Endothelial cell of umbilical vein (primary cell): ENCODE measurements at regions not wholly inside any gene's neighbourhood (a gene's known extent, or its start where the extent isn't known, plus 50 kb on each side); places are given as distances from the start of the nearest gene placed in this dataset.
"Not testable (repeated sequence)": the region's sequence is repeated elsewhere in the genome, so short reads cannot be mapped to it uniquely, and the experiment has no call there.

Experiments used
- BruUV-seq: library from RNA; stranded (reverse); fragments of 400-500 nt; replicated peaks from 2 replicates; lab custom pipeline; 2021; lab: Mats Ljungman, UMichigan
- CTCF ChIA-PET: fragments of 300-600, 350-600 bp; sonication (Branson Sonifier 250); formaldehyde crosslinking; loops from one replicate; lab custom pipeline; 2021; ENCODE audit warnings: antibody characterized with exemption, inconsistent platforms; lab: Charles Lee
- POLR2A ChIA-PET: fragments of 300-600, 350-600 bp; sonication (Branson Sonifier 250); formaldehyde crosslinking; loops from one replicate; lab custom pipeline; 2021; ENCODE audit warnings: antibody characterized with exemption, inconsistent platforms; lab: Charles Lee
- DNase-seq: peaks from one replicate; pipeline ENCODE4 v3.0.0-alpha.2; 2011; ENCODE audit warnings: low read depth, low spot score
- FAIRE-seq: peaks from 2 replicates; lab custom pipeline; 2011; peaks lifted over from hg19 to GRCh38; lab: Jason Lieb, UNC
- H2AFZ ChIP-seq: 2 replicates; pipeline ENCODE4 v1.6.0; 2012; ENCODE audit warnings: low read depth, low read length, control low read depth, inconsistent platforms
- H3K27ac ChIP-seq: 2 replicates; pipeline ENCODE4 v1.5.1; 2011; ENCODE audit warnings: low read depth, mild to moderate bottlenecking, control low read depth, low read length, moderate library complexity; ENCODE audit not compliant: insufficient read depth
- H3K27me3 ChIP-seq, 2 experiments: 2 replicates each; pipeline versions ENCODE4 v1.6.0 to v1.6.1; 2011; ENCODE audit warnings: low read length in 2 of 2, mixed read lengths in 1 of 2; ENCODE audit not compliant: control insufficient read depth in 2 of 2, insufficient read depth in 2 of 2
- H3K36me3 ChIP-seq, 2 experiments: 2 replicates in 1 of 2; 3 replicates in 1 of 2; pipeline ENCODE4 v1.5.1; 2011; ENCODE audit warnings: low read length in 2 of 2, mild to moderate bottlenecking in 1 of 2, moderate library complexity in 1 of 2; ENCODE audit not compliant: control insufficient read depth in 2 of 2, insufficient read depth in 2 of 2; ENCODE audit errors: extremely low read depth in 1 of 2
- H3K4me1 ChIP-seq: 3 replicates; pipeline ENCODE4 v1.5.1; 2011; ENCODE audit warnings: mild to moderate bottlenecking, low read length; ENCODE audit not compliant: control insufficient read depth, insufficient read depth; ENCODE audit errors: extremely low read depth
- H3K4me2 ChIP-seq: 2 replicates; pipeline ENCODE4 v1.6.1; 2011; ENCODE audit warnings: low read length, control low read depth, mixed read lengths; ENCODE audit not compliant: insufficient read depth
- H3K4me3 ChIP-seq, 3 experiments: fragments of 200-600 bp in 1 of 3; sonication (generic), shearing (Covaris generic) in 1 of 3; replicated peaks in 1 of 3; 2 replicates each; pipeline ENCODE4 v1.5.1; 2011 to 2016; ENCODE audit warnings: control low read depth in 3 of 3, low read length in 3 of 3, mild to moderate bottlenecking in 2 of 3, inconsistent platforms in 1 of 3, low read depth in 1 of 3, moderate library complexity in 1 of 3; ENCODE audit not compliant: insufficient read depth in 1 of 3
- H3K79me2 ChIP-seq: 2 replicates; pipeline ENCODE4 v1.6.0; 2012; ENCODE audit warnings: low read length, inconsistent platforms; ENCODE audit not compliant: control insufficient read depth, insufficient read depth
- H3K9ac ChIP-seq: replicated peaks from 2 replicates; pipeline ENCODE3; 2011; ENCODE audit warnings: low read length, control low read depth; ENCODE audit not compliant: insufficient read depth; ENCODE audit errors: extremely low read depth
- H3K9me1 ChIP-seq: replicated peaks from 3 replicates; pipeline ENCODE4 v1.6.0; 2011; ENCODE audit warnings: mild to moderate bottlenecking, low read length; ENCODE audit not compliant: control insufficient read depth, insufficient read depth; ENCODE audit errors: extremely low read depth
- H3K9me3 ChIP-seq: replicated peaks from 2 replicates; pipeline ENCODE4 v1.5.1; 2012; ENCODE audit warnings: low read length, inconsistent platforms; ENCODE audit not compliant: control insufficient read depth, insufficient read depth
- H4K20me1 ChIP-seq: replicated peaks from 2 replicates; pipeline ENCODE3; 2011; ENCODE audit warnings: mild to moderate bottlenecking, low read length; ENCODE audit not compliant: control insufficient read depth, insufficient read depth; ENCODE audit errors: extremely low read depth
- EZH2 ChIP-seq: IDR thresholded peaks from 2 replicates; pipeline ENCODE4 v1.6.1; 2012; ENCODE audit warnings: borderline replicate concordance, low read depth, mild to moderate bottlenecking, moderate library complexity, low read length, inconsistent platforms; ENCODE audit not compliant: severe bottlenecking
- FOS ChIP-seq: IDR thresholded peaks from 2 replicates; pipeline ENCODE4 v1.6.1; 2011; ENCODE audit warnings: mild to moderate bottlenecking, low read length, moderate library complexity, borderline replicate concordance; ENCODE audit not compliant: insufficient read depth
- GATA2 ChIP-seq: IDR thresholded peaks from 2 replicates; pipeline ENCODE4 v1.7.0; 2011; ENCODE audit warnings: low read depth, mild to moderate bottlenecking, moderate library complexity, mixed read lengths, low read length; ENCODE audit not compliant: insufficient read length, insufficient read depth
- JUN ChIP-seq: IDR thresholded peaks from 2 replicates; pipeline ENCODE4 v1.6.1; 2011; ENCODE audit warnings: borderline replicate concordance, low read depth; ENCODE audit not compliant: insufficient read length, insufficient read depth
- MYC ChIP-seq: IDR thresholded peaks from one replicate; pipeline ENCODE4 v1.6.1; 2011; ENCODE audit warnings: mild to moderate bottlenecking, low read depth, low read length
- POLR2A ChIP-seq: IDR thresholded peaks from 2 replicates; pipeline ENCODE4 v1.6.1; 2012; ENCODE audit warnings: low read depth, mild to moderate bottlenecking, control low read depth, low read length
- POLR2AphosphoS5 ChIP-seq: IDR thresholded peaks from 2 replicates; pipeline ENCODE4 v1.6.1; 2012; ENCODE audit warnings: low read depth, mild to moderate bottlenecking, control low read depth, low read length, moderate library complexity; ENCODE audit not compliant: insufficient read depth
- dilution Hi-C: fragments of 300-500 bp; cut with MboI; formaldehyde crosslinking; loops from one replicate; pipeline ENCODE4 v1.15.0; 2019; ENCODE audit warnings: low sequenced_read_pairs; ENCODE audit not compliant: extremely low pct_ligation_motif_present
- intact Hi-C: fragments of 100-400 bp; cut with micrococcal nuclease; formaldehyde crosslinking; loops from one replicate; pipeline ENCODE4 v1.10.0; 2022
- TF ChIP-seq, protein P1 (sequence below), 2 donors: IDR thresholded peaks; 1 replicate in 1 of 2; 2 replicates in 1 of 2; pipeline ENCODE4 v1.5.1; 2011; ENCODE audit warnings: low read length in 2 of 2, mild to moderate bottlenecking in 2 of 2, moderate library complexity in 2 of 2, control low read depth in 1 of 2, inconsistent platforms in 1 of 2, low read depth in 1 of 2; ENCODE audit not compliant: insufficient read depth in 1 of 2; ENCODE audit errors: extremely low read depth in 1 of 2
- TF ChIP-seq, protein P2 (sequence below): IDR thresholded peaks from 2 replicates; pipeline ENCODE4 v1.6.1; 2011; ENCODE audit not compliant: insufficient read depth, insufficient read length

DNA sequence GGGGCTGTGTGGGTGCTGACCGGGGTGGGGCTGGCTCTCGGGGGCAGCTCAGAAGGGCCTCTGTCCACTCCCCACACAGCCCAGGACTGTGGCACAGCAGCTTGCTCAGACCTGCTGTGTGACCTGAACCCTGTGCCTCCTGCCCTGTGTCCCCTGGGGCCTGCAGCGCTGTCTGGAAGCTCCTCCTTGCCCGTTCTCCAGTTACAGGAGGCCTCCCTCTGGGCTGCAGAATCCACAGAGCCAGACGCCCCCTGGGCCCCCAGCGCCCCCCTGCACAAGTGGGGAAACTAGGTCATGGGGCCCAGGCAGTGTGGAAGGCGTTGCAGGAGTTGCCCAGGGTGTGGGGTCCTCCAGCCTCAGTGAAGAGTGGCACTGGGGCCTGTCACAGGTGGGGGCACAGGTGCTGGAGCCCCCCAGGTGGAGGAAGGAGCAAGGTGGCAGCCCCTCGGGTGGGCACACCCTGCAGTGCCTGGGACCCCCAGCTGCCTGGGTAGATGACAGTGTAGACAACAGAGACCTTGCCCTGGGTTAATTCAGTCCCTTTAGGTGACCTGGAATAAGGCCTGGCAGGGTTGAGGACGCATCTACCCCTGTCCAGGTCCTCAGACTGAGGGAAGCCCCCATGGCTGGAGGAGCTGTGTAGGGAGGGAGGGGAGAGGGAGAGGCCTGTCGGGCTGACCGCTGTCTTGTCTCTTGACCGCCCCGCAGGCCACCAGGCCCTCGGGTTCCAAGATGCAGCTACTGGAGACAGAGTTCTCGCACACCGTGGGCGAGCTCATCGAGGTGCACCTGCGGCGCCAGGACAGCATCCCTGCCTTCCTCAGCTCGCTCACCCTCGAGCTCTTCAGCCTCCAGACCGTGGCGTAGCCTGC is 120.2 kb downstream of the IGLL1 start:
- H3K4me2 ChIP-seq, H3K4me3 ChIP-seq, POLR2A ChIA-PET, DNase-seq, H3K9ac ChIP-seq, CTCF ChIA-PET, H3K9me1 ChIP-seq, FAIRE-seq, H3K4me1 ChIP-seq, H3K9me3 ChIP-seq, H3K36me3 ChIP-seq, intact Hi-C loops, dilution Hi-C loops, H2AFZ ChIP-seq, H4K20me1 ChIP-seq, BruUV-seq, H3K27me3 ChIP-seq, H3K27ac ChIP-seq, H3K79me2 ChIP-seq: not testable (repeated sequence)

DNA sequence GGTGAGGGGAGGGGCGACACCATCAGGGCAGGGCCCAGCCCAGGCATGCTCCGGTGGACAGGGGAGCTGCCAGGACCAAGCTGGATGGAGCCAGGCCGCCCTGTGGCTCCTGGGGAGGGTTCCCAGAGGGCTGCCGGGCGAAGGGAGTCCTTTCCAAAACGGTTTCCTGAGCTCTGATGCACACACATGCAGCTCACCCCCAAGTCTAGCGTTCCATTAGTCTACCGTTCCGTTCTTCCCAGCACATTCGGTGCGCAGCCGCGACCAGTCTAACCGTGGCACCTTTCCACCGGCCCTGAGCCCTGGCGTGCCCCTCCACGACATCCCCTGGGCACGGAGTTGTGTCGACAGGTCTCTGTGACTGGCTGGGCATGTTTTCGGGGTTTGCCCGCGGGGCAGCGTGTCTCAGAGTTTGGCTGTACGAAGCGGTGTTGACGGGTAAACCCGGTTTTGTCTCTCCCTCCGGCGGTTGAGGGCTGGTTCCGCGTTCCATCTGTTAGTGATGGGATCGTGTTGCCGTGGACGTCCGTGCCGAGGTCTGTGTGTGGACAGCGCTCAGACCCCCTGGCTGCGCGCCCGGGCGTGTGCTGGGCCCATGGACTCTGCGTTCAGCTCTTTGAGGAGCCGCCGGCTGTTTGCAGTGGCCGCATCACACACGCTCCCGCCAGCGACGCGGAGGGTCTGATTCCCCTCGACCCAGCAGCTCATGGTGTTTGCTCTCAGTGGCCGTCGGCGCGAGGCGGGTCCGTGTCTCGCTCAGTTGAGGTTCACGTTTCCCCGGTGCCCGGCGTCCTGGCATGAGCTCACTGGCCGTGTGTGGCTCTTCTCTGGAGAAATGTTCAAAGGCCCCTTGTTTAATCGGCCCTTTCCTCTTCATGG is 121.2 kb downstream of the IGLL1 start:
- TF ChIP-seq POLR2AphosphoS5 = no peak
- TF ChIP-seq POLR2A = no peak
- TF ChIP-seq FOS = no peak
- TF ChIP-seq JUN = no peak
- TF ChIP-seq, protein P1, sequence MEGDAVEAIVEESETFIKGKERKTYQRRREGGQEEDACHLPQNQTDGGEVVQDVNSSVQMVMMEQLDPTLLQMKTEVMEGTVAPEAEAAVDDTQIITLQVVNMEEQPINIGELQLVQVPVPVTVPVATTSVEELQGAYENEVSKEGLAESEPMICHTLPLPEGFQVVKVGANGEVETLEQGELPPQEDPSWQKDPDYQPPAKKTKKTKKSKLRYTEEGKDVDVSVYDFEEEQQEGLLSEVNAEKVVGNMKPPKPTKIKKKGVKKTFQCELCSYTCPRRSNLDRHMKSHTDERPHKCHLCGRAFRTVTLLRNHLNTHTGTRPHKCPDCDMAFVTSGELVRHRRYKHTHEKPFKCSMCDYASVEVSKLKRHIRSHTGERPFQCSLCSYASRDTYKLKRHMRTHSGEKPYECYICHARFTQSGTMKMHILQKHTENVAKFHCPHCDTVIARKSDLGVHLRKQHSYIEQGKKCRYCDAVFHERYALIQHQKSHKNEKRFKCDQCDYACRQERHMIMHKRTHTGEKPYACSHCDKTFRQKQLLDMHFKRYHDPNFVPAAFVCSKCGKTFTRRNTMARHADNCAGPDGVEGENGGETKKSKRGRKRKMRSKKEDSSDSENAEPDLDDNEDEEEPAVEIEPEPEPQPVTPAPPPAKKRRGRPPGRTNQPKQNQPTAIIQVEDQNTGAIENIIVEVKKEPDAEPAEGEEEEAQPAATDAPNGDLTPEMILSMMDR (IDR thresholded peaks at IDR 0.05; ENCODE audit: extremely low read depth in 1 of 2, insufficient read depth in 1 of 2, low read depth in 1 of 2, low read length in 2 of 2) = no peak
- TF ChIP-seq GATA2 = no peak
- no peak for TF ChIP-seq EZH2
- TF ChIP-seq, protein P2, sequence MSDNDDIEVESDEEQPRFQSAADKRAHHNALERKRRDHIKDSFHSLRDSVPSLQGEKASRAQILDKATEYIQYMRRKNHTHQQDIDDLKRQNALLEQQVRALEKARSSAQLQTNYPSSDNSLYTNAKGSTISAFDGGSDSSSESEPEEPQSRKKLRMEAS = no peak
- TF ChIP-seq MYC = no peak
- dilution Hi-C loops = no loop called here
- Histone ChIP-seq H2AFZ (no peak overlapping the region), H3K4me3 (no peak overlapping the region), H4K20me1 (no peaks in the 10 kb centered on the region), H3K9ac (no peak overlapping the region), H3K36me3 (no peaks in the 10 kb centered on the region), H3K4me2 (no peak overlapping the region), H3K27me3 (peaks cover 0 to 1% of the 10 kb centered on the region in 2 experiments), H3K9me1 (no peaks in the 10 kb centered on the region), H3K4me1 (no peaks in the 10 kb centered on the region), H3K79me2 (no peaks in the 10 kb centered on the region), H3K27ac (no peak overlapping the region), H3K9me3 (no peaks in the 10 kb centered on the region)
- no peak for FAIRE-seq
- ChIA-PET POLR2A (no interaction called here), CTCF (no interaction called here)
- no TSS peak for BruUV-seq
- intact Hi-C loops = no loop called here
- no peak for DNase-seq
